DND-41 (cell line): ENCODE measurements at regions not wholly inside any gene's neighbourhood (a gene's known extent, or its start where the extent isn't known, plus 50 kb on each side); places are given as distances from the start of the nearest gene placed in this dataset.

Source experiments
- CTCF ChIP-seq: IDR thresholded peaks from 2 replicates; pipeline ENCODE4 v1.5.1; 2012; ENCODE audit warnings: borderline replicate concordance, low read length, moderate library complexity, mild to moderate bottlenecking; ENCODE audit not compliant: poor library complexity, severe bottlenecking; ENCODE audit errors: extremely low read depth
- EZH2 ChIP-seq: IDR thresholded peaks from 3 replicates; pipeline ENCODE4 v1.6.1; 2012; ENCODE audit warnings: borderline replicate concordance, low read depth, mild to moderate bottlenecking, moderate library complexity, low read length, inconsistent platforms; ENCODE audit not compliant: severe bottlenecking

GRCh38 chr7:52726493-52726892, 308.9 kb upstream of the POM121L12 start:
- no peak for TF ChIP-seq CTCF
- no peak for TF ChIP-seq EZH2
